GM12874 (cell line): ENCODE measurements at regions not wholly inside any gene's neighbourhood (a gene's known extent, or its start where the extent isn't known, plus 50 kb on each side); places are given as distances from the start of the nearest gene placed in this dataset.

ENCODE experiments used
- TF ChIP-seq, protein P1 (sequence below): IDR thresholded peaks from 2 replicates; pipeline ENCODE4 v1.5.1; 2011; ENCODE audit warnings: low read depth, mild to moderate bottlenecking, control low read depth, low read length, moderate library complexity; ENCODE audit not compliant: insufficient read depth

DNA sequence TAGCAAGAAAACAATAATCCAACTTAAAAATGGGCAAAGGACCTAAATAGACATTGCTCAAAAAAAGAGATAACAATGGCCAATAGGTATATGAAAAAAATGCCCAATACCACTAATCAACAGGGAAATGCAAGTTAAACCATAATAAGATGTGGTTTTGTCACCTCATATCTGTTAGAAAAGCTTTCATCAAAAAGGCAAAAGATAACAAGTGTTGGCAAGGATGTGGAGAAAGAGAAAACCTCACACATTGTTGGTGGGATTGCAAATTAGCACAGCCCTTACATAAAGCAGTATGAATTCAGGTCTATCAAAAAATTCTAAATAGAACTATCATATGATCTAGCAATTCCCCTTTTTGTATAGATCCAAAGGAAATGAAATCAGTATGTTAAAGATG is 387.2 kb upstream of the DUSP10 start:
- TF ChIP-seq, protein P1, sequence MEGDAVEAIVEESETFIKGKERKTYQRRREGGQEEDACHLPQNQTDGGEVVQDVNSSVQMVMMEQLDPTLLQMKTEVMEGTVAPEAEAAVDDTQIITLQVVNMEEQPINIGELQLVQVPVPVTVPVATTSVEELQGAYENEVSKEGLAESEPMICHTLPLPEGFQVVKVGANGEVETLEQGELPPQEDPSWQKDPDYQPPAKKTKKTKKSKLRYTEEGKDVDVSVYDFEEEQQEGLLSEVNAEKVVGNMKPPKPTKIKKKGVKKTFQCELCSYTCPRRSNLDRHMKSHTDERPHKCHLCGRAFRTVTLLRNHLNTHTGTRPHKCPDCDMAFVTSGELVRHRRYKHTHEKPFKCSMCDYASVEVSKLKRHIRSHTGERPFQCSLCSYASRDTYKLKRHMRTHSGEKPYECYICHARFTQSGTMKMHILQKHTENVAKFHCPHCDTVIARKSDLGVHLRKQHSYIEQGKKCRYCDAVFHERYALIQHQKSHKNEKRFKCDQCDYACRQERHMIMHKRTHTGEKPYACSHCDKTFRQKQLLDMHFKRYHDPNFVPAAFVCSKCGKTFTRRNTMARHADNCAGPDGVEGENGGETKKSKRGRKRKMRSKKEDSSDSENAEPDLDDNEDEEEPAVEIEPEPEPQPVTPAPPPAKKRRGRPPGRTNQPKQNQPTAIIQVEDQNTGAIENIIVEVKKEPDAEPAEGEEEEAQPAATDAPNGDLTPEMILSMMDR: no peak

DNA sequence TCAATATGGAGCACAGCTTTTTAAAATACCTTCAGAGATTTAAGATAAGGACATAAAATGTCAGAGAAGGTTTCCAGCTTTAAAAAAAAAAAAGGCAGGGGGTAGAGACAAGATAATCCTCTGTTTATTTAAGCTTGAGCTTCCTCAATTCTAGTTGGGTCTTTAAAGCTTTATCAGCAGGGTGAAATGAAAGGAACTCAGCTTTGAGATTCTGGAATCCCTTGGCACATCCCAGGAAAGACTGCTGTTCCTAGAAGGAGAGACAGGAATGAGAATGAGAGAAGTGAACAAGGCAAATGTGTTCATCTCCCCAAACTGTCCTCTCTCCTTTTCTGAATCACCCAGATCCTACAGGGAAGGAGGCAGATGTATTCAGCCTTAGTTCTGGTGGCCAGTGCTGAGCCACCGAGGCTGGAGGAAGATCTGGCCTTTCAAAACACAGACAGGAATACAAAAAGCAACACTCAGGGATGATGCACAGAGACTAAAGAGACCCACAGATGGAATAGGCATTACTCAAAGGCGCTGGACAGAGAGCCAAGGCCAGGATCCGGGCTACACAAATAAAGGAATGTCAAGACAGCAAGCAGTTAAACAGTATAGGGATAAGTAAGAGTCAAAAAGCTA is 385.8 kb upstream of the DUSP10 start:
- TF ChIP-seq, protein P1: no peak

DNA sequence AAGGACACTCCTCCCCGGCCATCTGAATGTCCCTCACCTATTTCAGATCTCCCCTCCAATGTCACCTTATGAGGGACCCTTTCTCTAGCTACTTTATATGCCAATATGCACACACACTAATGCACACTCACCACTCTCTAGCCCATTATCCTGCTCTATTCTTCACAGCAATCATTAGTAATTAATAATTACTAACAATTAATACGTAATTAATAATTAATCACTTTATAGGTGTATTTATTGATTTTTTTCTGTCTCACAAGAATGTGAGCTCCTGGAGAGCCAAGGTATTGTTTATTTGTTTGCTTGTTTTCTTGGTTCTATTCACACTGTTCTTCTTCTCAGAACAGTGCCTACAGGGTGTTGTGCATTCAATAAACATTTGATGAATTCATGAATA is 385.2 kb upstream of the DUSP10 start:
- TF ChIP-seq, protein P1: no peak

DNA sequence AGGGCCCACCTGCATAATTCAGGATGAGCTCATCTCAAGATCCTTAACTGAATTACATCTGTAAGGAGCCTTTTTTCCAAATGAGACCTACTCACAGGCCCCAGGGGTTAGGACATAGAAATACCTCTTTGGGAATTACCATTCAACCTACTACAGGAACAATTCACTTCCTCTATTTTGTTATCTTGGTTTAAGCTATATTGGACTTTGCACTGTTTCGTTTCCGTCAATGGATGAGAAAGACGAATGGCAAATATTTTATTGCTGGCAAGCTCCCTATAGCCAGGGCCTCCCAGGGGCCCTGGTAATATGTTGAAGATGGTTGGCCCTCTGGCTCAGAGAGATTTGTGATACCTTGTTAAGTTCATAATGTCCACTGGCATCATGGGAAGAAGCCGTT is 384.2 kb upstream of the DUSP10 start:
- TF ChIP-seq, protein P1: no peak

DNA sequence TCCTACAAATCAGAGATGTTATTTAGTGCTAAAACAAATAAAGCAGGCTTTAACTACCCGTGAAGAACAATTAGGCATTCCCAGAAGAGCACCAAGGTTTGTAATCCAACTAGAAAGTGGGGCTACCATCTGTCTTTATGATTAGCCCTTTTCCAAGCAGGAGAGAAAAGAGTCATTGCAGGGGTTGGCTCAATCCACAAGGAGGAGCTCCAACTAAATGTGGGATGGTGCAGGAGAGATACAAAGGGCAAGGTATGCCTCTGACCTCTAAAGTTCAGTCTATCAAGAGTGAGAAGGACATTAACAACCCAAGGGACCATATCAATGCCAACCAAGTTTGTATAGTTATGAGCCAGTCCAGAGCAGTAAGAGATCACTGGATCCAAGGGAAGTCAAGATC is 382.7 kb upstream of the DUSP10 start:
- TF ChIP-seq, protein P1: no peak

DNA sequence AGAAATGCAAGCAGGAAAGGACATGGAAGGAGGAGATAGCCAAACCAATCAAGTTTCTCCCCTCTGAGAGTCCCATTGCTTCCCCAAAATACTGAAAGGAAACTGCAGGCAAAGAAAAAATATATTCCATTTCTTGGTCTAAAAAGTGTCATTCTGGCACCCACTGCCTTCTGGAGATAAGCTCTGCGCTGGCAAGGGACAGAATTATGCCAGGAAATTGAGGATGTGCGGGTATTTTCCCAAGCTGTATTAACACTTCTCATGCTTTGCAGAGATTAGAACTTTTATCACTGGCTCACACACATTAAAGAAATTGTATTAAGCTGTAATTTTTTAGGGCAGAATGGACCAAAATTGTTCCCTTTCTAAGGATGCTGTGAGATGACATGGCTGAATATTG is 381.2 kb upstream of the DUSP10 start:
- TF ChIP-seq, protein P1: no peak

DNA sequence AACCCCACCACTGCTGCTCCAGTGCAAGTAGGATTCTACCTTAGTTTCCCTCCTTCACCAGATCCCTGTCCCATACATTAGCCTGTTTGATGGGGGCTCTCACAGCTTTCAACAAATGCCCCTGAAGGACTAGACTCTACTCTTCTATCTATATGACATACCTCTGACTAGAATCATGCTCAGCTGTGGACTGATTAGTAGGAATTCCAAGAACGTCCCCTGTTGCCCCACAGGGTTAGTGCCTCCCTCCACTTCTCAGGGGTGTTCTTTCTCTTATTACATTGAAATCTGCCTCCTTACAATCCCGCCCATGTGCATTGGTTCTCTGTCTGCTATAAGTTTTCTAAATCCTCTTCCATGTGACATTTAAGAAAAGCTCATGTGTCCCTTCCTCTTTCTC is 375.9 kb upstream of the DUSP10 start:
- TF ChIP-seq, protein P1: no peak
